ENCODE measurements at regions not wholly inside any gene's neighbourhood (a gene's known extent, or its start where the extent isn't known, plus 50 kb on each side); places are given as distances from the start of the nearest gene placed in this dataset.

- no peaks in the 10 kb centered on the region for H3K27me3 ChIP-seq (ENCODE audit: insufficient read depth, low read length)
- H2AFZ ChIP-seq (ENCODE audit: low read length, unreplicated experiment) = no peak overlapping the region
- no peak overlapping the region for H3K27ac ChIP-seq (ENCODE audit: low read depth, low read length)
- H3K4me1 ChIP-seq (ENCODE audit: control insufficient read depth, insufficient read depth, low read length, unreplicated experiment) = no peaks in the 10 kb centered on the region
- no peaks in the 10 kb centered on the region for H3K79me2 ChIP-seq (ENCODE audit: control insufficient read depth, insufficient read depth, low read length, unreplicated experiment)
- no peak overlapping the region for H3K4me3 ChIP-seq (ENCODE audit: low read depth, low read length)
- H3K36me3 ChIP-seq (ENCODE audit: insufficient read depth, low read length) = no peaks in the 10 kb centered on the region
Observed at GRCh38 chr10:83647526-83647925, 491.8 kb upstream of the GHITM start.

DNA sequence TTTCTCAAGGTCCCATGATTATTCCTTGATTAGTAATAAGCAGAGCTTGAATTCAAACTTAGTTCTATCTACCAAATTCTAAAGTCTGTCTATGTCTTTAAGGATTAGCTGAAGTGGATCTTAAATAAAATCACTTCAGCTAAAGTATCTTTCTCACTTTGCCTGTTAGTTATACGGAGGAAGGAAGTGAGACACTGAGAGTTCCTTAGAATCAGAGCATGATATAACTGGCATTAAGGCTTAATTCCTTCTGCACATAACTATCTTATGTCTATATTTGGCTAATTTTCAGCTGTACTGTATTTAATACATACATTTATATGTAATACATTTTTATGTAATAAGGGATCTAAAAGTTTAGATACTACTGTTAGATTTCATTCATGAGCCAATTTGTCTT, 491.1 kb upstream of the GHITM start:
- Histone ChIP-seq H3K4me3 (ENCODE audit: low read depth, low read length) (no peak overlapping the region), H3K36me3 (ENCODE audit: insufficient read depth, low read length) (no peaks in the 10 kb centered on the region), H3K4me1 (ENCODE audit: control insufficient read depth, insufficient read depth, low read length, unreplicated experiment) (no peaks in the 10 kb centered on the region), H3K27ac (ENCODE audit: low read depth, low read length) (no peak overlapping the region), H3K79me2 (ENCODE audit: control insufficient read depth, insufficient read depth, low read length, unreplicated experiment) (no peaks in the 10 kb centered on the region), H2AFZ (ENCODE audit: low read length, unreplicated experiment) (no peak overlapping the region), H3K27me3 (ENCODE audit: insufficient read depth, low read length) (no peaks in the 10 kb centered on the region)

GRCh38 chr10:83649471-83649870, 489.8 kb upstream of the GHITM start:
- H3K27me3 ChIP-seq (ENCODE audit: insufficient read depth, low read length) = no peaks in the 10 kb centered on the region
- H3K4me1 ChIP-seq (ENCODE audit: control insufficient read depth, insufficient read depth, low read length, unreplicated experiment) = no peaks in the 10 kb centered on the region
- H3K79me2 ChIP-seq (ENCODE audit: control insufficient read depth, insufficient read depth, low read length, unreplicated experiment) = no peaks in the 10 kb centered on the region
- H3K27ac ChIP-seq (ENCODE audit: low read depth, low read length) = no peak overlapping the region
- H3K4me3 ChIP-seq (ENCODE audit: low read depth, low read length) = no peak overlapping the region
- H2AFZ ChIP-seq (ENCODE audit: low read length, unreplicated experiment) = no peak overlapping the region
- no peaks in the 10 kb centered on the region for H3K36me3 ChIP-seq (ENCODE audit: insufficient read depth, low read length)

GRCh38 chr10:83654689-83655088, 484.6 kb upstream of the GHITM start:
- Histone ChIP-seq H3K27me3 (ENCODE audit: insufficient read depth, low read length) (no peaks in the 10 kb centered on the region), H3K79me2 (ENCODE audit: control insufficient read depth, insufficient read depth, low read length, unreplicated experiment) (no peaks in the 10 kb centered on the region), H3K4me1 (ENCODE audit: control insufficient read depth, insufficient read depth, low read length, unreplicated experiment) (no peaks in the 10 kb centered on the region), H2AFZ (ENCODE audit: low read length, unreplicated experiment) (no peak overlapping the region), H3K4me3 (ENCODE audit: low read depth, low read length) (no peak overlapping the region), H3K27ac (ENCODE audit: low read depth, low read length) (no peak overlapping the region), H3K36me3 (ENCODE audit: insufficient read depth, low read length) (no peaks in the 10 kb centered on the region)

GRCh38 chr10:83656924-83657323, 482.4 kb upstream of the GHITM start:
- no peaks in the 10 kb centered on the region for H3K79me2 ChIP-seq (ENCODE audit: control insufficient read depth, insufficient read depth, low read length, unreplicated experiment)
- no peak overlapping the region for H3K4me3 ChIP-seq (ENCODE audit: low read depth, low read length)
- no peaks in the 10 kb centered on the region for H3K4me1 ChIP-seq (ENCODE audit: control insufficient read depth, insufficient read depth, low read length, unreplicated experiment)
- no peak overlapping the region for H2AFZ ChIP-seq (ENCODE audit: low read length, unreplicated experiment)
- no peaks in the 10 kb centered on the region for H3K36me3 ChIP-seq (ENCODE audit: insufficient read depth, low read length)
- H3K27me3 ChIP-seq (ENCODE audit: insufficient read depth, low read length) = no peaks in the 10 kb centered on the region
- no peak overlapping the region for H3K27ac ChIP-seq (ENCODE audit: low read depth, low read length)

GRCh38 chr10:83657487-83657886, 481.8 kb upstream of the GHITM start:
- H3K79me2 ChIP-seq (ENCODE audit: control insufficient read depth, insufficient read depth, low read length, unreplicated experiment) = no peaks in the 10 kb centered on the region
- no peak overlapping the region for H3K27ac ChIP-seq (ENCODE audit: low read depth, low read length)
- no peaks in the 10 kb centered on the region for H3K4me1 ChIP-seq (ENCODE audit: control insufficient read depth, insufficient read depth, low read length, unreplicated experiment)
- no peak overlapping the region for H2AFZ ChIP-seq (ENCODE audit: low read length, unreplicated experiment)
- H3K27me3 ChIP-seq (ENCODE audit: insufficient read depth, low read length) = no peaks in the 10 kb centered on the region
- no peaks in the 10 kb centered on the region for H3K36me3 ChIP-seq (ENCODE audit: insufficient read depth, low read length)
- no peak overlapping the region for H3K4me3 ChIP-seq (ENCODE audit: low read depth, low read length)

DNA sequence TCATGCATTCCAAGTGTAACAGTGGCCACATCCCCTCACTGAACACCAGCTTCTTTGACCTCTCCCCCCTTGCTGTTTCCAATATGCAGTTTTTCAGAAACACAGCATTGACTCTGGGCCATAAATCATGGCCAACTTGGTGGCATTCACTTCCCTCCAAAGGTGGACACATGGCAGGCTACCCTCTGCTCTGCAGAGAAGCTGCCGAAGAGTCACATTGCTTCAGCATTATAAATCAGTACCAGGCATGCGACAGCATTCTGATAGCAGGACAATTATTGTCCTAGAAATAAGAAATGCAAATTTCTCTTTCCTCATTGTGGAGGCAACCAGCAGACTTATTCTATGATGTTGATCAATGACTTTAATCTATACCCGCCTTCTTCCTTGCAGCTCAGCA, 475.4 kb upstream of the GHITM start:
- Histone ChIP-seq H3K27ac (ENCODE audit: low read depth, low read length) (no peak overlapping the region), H2AFZ (ENCODE audit: low read length, unreplicated experiment) (no peak overlapping the region), H3K79me2 (ENCODE audit: control insufficient read depth, insufficient read depth, low read length, unreplicated experiment) (no peaks in the 10 kb centered on the region), H3K27me3 (ENCODE audit: insufficient read depth, low read length) (no peaks in the 10 kb centered on the region), H3K4me1 (ENCODE audit: control insufficient read depth, insufficient read depth, low read length, unreplicated experiment) (no peaks in the 10 kb centered on the region), H3K4me3 (ENCODE audit: low read depth, low read length) (no peak overlapping the region), H3K36me3 (ENCODE audit: insufficient read depth, low read length) (no peaks in the 10 kb centered on the region)

- Histone ChIP-seq H3K27ac (ENCODE audit: low read depth, low read length) (no peak overlapping the region), H3K79me2 (ENCODE audit: control insufficient read depth, insufficient read depth, low read length, unreplicated experiment) (no peaks in the 10 kb centered on the region), H3K4me1 (ENCODE audit: control insufficient read depth, insufficient read depth, low read length, unreplicated experiment) (no peaks in the 10 kb centered on the region), H3K4me3 (ENCODE audit: low read depth, low read length) (no peak overlapping the region), H2AFZ (ENCODE audit: low read length, unreplicated experiment) (no peak overlapping the region), H3K36me3 (ENCODE audit: insufficient read depth, low read length) (no peaks in the 10 kb centered on the region), H3K27me3 (ENCODE audit: insufficient read depth, low read length) (no peaks in the 10 kb centered on the region)
Observed at GRCh38 chr10:83666762-83667161, 472.5 kb upstream of the GHITM start.

DNA sequence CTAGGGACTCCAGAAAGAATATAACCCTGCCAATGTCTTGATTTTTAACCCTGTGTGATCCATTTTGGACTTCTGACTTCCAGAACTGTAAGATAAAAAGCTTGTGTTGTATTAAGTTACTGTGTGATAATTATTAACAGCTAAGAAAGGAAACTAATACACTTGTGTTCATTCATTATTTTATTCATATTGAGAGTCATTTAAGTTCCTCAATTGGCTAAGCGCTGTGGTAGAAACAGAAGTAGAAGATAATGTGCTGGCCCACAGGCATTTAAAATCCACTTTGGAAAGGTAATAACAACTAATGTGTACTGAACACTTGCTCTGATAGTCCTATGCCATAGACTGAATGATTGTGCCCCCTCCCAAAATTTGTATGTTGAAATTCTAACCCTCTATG, 471.7 kb upstream of the GHITM start:
- no peak overlapping the region for H3K27ac ChIP-seq (ENCODE audit: low read depth, low read length)
- no peaks in the 10 kb centered on the region for H3K27me3 ChIP-seq (ENCODE audit: insufficient read depth, low read length)
- no peaks in the 10 kb centered on the region for H3K36me3 ChIP-seq (ENCODE audit: insufficient read depth, low read length)
- H3K4me1 ChIP-seq (ENCODE audit: control insufficient read depth, insufficient read depth, low read length, unreplicated experiment) = no peaks in the 10 kb centered on the region
- no peaks in the 10 kb centered on the region for H3K79me2 ChIP-seq (ENCODE audit: control insufficient read depth, insufficient read depth, low read length, unreplicated experiment)
- H2AFZ ChIP-seq (ENCODE audit: low read length, unreplicated experiment) = no peak overlapping the region
- no peak overlapping the region for H3K4me3 ChIP-seq (ENCODE audit: low read depth, low read length)

- no peak overlapping the region for H2AFZ ChIP-seq (ENCODE audit: low read length, unreplicated experiment)
- H3K27me3 ChIP-seq (ENCODE audit: insufficient read depth, low read length) = no peaks in the 10 kb centered on the region
- H3K36me3 ChIP-seq (ENCODE audit: insufficient read depth, low read length) = no peaks in the 10 kb centered on the region
- H3K79me2 ChIP-seq (ENCODE audit: control insufficient read depth, insufficient read depth, low read length, unreplicated experiment) = no peaks in the 10 kb centered on the region
- H3K4me3 ChIP-seq (ENCODE audit: low read depth, low read length) = no peak overlapping the region
- H3K4me1 ChIP-seq (ENCODE audit: control insufficient read depth, insufficient read depth, low read length, unreplicated experiment) = no peaks in the 10 kb centered on the region
- H3K27ac ChIP-seq (ENCODE audit: low read depth, low read length) = no peak overlapping the region
Observed at GRCh38 chr10:83673316-83673715, 466.0 kb upstream of the GHITM start.

DNA sequence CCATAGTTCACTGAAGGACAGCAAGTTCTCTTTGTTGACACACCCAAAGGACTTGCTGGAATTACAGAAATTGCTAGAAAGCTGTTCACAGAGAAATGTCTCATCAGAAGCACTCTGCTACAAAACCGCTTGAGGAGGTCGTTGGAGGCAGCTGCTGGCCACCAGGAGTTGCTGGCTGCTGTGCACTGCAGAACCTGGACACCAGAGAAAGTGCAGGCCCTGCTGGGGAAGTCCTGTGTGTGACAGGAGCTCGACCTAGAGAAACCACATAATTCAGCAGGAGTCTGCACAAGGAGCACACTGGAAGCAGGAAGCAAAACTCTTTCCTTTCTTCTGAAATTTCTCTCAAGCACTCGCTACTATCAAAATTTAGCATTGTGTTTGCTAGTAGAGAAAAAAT, 461.5 kb upstream of the GHITM start:
- H3K36me3 ChIP-seq (ENCODE audit: insufficient read depth, low read length) = no peaks in the 10 kb centered on the region
- no peak overlapping the region for H2AFZ ChIP-seq (ENCODE audit: low read length, unreplicated experiment)

DNA sequence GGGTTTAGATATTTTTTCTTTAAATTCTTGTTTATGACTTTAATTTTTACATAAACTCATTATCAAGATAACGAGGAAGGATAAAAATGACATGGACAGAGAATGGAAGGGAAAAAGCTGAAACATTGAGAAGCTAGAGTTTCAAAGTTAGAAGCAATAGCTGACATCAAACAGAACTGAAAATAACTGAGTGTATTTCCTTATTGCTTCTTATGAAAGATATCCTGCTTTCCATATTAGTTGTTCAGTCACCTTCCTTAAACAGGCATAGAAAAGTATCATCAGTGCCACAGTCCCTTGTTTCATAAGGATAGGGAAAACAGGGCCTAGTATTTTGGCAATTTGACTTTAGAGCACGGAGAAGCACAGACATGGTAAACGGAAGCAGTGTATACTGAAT, 460.5 kb upstream of the GHITM start:
- no peak overlapping the region for H3K4me3 ChIP-seq (ENCODE audit: low read depth, low read length)
- no peaks in the 10 kb centered on the region for H3K36me3 ChIP-seq (ENCODE audit: insufficient read depth, low read length)
- H3K27ac ChIP-seq (ENCODE audit: low read depth, low read length) = no peak overlapping the region
- no peaks in the 10 kb centered on the region for H3K27me3 ChIP-seq (ENCODE audit: insufficient read depth, low read length)
- no peak overlapping the region for H2AFZ ChIP-seq (ENCODE audit: low read length, unreplicated experiment)
- H3K79me2 ChIP-seq (ENCODE audit: control insufficient read depth, insufficient read depth, low read length, unreplicated experiment) = no peaks in the 10 kb centered on the region
- no peaks in the 10 kb centered on the region for H3K4me1 ChIP-seq (ENCODE audit: control insufficient read depth, insufficient read depth, low read length, unreplicated experiment)

More for the DNA sequence above, 461.5 kb upstream of the GHITM start:
- H3K4me1 ChIP-seq (ENCODE audit: control insufficient read depth, insufficient read depth, low read length, unreplicated experiment) = no peaks in the 10 kb centered on the region
- no peaks in the 10 kb centered on the region for H3K79me2 ChIP-seq (ENCODE audit: control insufficient read depth, insufficient read depth, low read length, unreplicated experiment)
- H3K27ac ChIP-seq (ENCODE audit: low read depth, low read length) = no peak overlapping the region
- no peaks in the 10 kb centered on the region for H3K27me3 ChIP-seq (ENCODE audit: insufficient read depth, low read length)
- H3K4me3 ChIP-seq (ENCODE audit: low read depth, low read length) = no peak overlapping the region
